ENCODE measurements at regions not wholly inside any gene's neighbourhood (a gene's known extent, or its start where the extent isn't known, plus 50 kb on each side); places are given as distances from the start of the nearest gene placed in this dataset.

DNA sequence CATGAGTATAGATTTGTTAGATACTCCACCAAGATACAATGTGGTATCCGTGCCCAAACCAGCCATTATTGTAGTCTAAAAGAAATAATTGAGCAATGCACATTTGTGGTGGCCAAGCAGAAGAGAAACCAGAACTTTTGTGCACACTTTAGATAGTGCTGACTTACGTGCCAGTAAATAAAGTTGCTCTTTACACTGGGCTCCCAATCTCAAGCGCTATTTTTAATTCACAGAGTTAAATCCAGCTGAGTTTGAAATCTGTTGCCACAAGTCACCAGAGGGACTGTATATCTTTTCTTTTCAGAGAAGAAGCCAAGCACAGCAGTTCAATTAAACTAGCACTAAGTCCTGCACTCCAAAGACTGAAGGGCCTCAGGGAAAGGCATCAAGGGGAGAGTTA, 680.4 kb downstream of the TDRD15 start:
- no peak overlapping the region for H3K27ac Mint-ChIP-seq
- DNase-seq (ENCODE audit: low spot score) (no peak), ATAC-seq (no peak)
- no peaks in the 10 kb centered on the region for H3K27me3 Mint-ChIP-seq (ENCODE audit: low read depth)
- ChIA-PET POLR2A (no interaction called here), CTCF (interaction anchor here (0.6 kb wide), 1 partner anchor 1153 kb away, joined by 3 read pairs; no protein-coding TSS in a partner anchor)
- TF ChIP-seq, protein P1, sequence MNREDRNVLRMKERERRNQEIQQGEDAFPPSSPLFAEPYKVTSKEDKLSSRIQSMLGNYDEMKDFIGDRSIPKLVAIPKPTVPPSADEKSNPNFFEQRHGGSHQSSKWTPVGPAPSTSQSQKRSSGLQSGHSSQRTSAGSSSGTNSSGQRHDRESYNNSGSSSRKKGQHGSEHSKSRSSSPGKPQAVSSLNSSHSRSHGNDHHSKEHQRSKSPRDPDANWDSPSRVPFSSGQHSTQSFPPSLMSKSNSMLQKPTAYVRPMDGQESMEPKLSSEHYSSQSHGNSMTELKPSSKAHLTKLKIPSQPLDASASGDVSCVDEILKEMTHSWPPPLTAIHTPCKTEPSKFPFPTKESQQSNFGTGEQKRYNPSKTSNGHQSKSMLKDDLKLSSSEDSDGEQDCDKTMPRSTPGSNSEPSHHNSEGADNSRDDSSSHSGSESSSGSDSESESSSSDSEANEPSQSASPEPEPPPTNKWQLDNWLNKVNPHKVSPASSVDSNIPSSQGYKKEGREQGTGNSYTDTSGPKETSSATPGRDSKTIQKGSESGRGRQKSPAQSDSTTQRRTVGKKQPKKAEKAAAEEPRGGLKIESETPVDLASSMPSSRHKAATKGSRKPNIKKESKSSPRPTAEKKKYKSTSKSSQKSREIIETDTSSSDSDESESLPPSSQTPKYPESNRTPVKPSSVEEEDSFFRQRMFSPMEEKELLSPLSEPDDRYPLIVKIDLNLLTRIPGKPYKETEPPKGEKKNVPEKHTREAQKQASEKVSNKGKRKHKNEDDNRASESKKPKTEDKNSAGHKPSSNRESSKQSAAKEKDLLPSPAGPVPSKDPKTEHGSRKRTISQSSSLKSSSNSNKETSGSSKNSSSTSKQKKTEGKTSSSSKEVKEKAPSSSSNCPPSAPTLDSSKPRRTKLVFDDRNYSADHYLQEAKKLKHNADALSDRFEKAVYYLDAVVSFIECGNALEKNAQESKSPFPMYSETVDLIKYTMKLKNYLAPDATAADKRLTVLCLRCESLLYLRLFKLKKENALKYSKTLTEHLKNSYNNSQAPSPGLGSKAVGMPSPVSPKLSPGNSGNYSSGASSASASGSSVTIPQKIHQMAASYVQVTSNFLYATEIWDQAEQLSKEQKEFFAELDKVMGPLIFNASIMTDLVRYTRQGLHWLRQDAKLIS (CRISPR knock-in tag; IDR thresholded peaks at IDR 0.05; ENCODE audit: borderline replicate concordance): no peak
- TF ChIP-seq ZNF317 (CRISPR knock-in tag; IDR thresholded peaks at IDR 0.05; ENCODE audit: borderline replicate concordance, low read depth) (no peak), ZBTB21 (CRISPR knock-in tag; IDR thresholded peaks at IDR 0.05; ENCODE audit: borderline replicate concordance) (no peak), IRF2 (CRISPR knock-in tag; IDR thresholded peaks at IDR 0.05; ENCODE audit: borderline replicate concordance, low read depth) (no peak), SOX15 (CRISPR knock-in tag; IDR thresholded peaks at IDR 0.05) (no peak), SP1 (CRISPR knock-in tag; conservative IDR thresholded peaks at IDR 0.05) (no peak), PRRX2 (CRISPR knock-in tag; IDR thresholded peaks at IDR 0.05) (no peak), KAT7 (CRISPR knock-in tag; IDR thresholded peaks at IDR 0.05; ENCODE audit: borderline replicate concordance) (no peak)
- TF ChIP-seq, protein P2, sequence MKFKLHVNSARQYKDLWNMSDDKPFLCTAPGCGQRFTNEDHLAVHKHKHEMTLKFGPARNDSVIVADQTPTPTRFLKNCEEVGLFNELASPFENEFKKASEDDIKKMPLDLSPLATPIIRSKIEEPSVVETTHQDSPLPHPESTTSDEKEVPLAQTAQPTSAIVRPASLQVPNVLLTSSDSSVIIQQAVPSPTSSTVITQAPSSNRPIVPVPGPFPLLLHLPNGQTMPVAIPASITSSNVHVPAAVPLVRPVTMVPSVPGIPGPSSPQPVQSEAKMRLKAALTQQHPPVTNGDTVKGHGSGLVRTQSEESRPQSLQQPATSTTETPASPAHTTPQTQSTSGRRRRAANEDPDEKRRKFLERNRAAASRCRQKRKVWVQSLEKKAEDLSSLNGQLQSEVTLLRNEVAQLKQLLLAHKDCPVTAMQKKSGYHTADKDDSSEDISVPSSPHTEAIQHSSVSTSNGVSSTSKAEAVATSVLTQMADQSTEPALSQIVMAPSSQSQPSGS (CRISPR knock-in tag; IDR thresholded peaks at IDR 0.05; ENCODE audit: borderline replicate concordance, low read depth): no peak
- TF ChIP-seq, protein P3, sequence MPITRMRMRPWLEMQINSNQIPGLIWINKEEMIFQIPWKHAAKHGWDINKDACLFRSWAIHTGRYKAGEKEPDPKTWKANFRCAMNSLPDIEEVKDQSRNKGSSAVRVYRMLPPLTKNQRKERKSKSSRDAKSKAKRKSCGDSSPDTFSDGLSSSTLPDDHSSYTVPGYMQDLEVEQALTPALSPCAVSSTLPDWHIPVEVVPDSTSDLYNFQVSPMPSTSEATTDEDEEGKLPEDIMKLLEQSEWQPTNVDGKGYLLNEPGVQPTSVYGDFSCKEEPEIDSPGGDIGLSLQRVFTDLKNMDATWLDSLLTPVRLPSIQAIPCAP (CRISPR knock-in tag; IDR thresholded peaks at IDR 0.05): no peak
- TF ChIP-seq, protein P4, sequence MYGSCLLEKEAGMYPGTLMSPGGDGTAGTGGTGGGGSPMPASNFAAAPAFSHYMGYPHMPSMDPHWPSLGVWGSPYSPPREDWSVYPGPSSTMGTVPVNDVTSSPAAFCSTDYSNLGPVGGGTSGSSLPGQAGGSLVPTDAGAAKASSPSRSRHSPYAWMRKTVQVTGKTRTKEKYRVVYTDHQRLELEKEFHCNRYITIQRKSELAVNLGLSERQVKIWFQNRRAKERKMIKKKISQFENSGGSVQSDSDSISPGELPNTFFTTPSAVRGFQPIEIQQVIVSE (CRISPR knock-in tag; IDR thresholded peaks at IDR 0.05; ENCODE audit: borderline replicate concordance): no peak
- TF ChIP-seq, protein P5, sequence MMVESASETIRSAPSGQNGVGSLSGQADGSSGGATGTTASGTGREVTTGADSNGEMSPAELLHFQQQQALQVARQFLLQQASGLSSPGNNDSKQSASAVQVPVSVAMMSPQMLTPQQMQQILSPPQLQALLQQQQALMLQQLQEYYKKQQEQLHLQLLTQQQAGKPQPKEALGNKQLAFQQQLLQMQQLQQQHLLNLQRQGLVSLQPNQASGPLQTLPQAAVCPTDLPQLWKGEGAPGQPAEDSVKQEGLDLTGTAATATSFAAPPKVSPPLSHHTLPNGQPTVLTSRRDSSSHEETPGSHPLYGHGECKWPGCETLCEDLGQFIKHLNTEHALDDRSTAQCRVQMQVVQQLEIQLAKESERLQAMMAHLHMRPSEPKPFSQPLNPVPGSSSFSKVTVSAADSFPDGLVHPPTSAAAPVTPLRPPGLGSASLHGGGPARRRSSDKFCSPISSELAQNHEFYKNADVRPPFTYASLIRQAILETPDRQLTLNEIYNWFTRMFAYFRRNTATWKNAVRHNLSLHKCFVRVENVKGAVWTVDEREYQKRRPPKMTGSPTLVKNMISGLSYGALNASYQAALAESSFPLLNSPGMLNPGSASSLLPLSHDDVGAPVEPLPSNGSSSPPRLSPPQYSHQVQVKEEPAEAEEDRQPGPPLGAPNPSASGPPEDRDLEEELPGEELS (CRISPR knock-in tag; IDR thresholded peaks at IDR 0.05): no peak
- TF ChIP-seq, protein P6, sequence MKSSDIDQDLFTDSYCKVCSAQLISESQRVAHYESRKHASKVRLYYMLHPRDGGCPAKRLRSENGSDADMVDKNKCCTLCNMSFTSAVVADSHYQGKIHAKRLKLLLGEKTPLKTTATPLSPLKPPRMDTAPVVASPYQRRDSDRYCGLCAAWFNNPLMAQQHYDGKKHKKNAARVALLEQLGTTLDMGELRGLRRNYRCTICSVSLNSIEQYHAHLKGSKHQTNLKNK (CRISPR knock-in tag; IDR thresholded peaks at IDR 0.05): no peak
- TF ChIP-seq, protein P7, sequence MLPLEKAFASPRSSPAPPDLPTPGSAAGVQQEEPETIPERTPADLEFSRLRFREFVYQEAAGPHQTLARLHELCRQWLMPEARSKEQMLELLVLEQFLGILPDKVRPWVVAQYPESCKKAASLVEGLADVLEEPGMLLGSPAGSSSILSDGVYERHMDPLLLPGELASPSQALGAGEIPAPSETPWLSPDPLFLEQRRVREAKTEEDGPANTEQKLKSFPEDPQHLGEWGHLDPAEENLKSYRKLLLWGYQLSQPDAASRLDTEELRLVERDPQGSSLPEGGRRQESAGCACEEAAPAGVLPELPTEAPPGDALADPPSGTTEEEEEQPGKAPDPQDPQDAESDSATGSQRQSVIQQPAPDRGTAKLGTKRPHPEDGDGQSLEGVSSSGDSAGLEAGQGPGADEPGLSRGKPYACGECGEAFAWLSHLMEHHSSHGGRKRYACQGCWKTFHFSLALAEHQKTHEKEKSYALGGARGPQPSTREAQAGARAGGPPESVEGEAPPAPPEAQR (CRISPR knock-in tag; IDR thresholded peaks at IDR 0.05): no peak
- TF ChIP-seq, protein P8, sequence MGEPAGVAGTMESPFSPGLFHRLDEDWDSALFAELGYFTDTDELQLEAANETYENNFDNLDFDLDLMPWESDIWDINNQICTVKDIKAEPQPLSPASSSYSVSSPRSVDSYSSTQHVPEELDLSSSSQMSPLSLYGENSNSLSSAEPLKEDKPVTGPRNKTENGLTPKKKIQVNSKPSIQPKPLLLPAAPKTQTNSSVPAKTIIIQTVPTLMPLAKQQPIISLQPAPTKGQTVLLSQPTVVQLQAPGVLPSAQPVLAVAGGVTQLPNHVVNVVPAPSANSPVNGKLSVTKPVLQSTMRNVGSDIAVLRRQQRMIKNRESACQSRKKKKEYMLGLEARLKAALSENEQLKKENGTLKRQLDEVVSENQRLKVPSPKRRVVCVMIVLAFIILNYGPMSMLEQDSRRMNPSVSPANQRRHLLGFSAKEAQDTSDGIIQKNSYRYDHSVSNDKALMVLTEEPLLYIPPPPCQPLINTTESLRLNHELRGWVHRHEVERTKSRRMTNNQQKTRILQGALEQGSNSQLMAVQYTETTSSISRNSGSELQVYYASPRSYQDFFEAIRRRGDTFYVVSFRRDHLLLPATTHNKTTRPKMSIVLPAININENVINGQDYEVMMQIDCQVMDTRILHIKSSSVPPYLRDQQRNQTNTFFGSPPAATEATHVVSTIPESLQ (CRISPR knock-in tag; IDR thresholded peaks at IDR 0.05): no peak
- TF ChIP-seq, protein P9, sequence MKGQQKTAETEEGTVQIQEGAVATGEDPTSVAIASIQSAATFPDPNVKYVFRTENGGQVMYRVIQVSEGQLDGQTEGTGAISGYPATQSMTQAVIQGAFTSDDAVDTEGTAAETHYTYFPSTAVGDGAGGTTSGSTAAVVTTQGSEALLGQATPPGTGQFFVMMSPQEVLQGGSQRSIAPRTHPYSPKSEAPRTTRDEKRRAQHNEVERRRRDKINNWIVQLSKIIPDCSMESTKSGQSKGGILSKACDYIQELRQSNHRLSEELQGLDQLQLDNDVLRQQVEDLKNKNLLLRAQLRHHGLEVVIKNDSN (CRISPR knock-in tag; IDR thresholded peaks at IDR 0.05): no peak
- H3K9me3 Mint-ChIP-seq: no peaks in the 10 kb centered on the region
- no peaks in the 10 kb centered on the region for H3K36me3 Mint-ChIP-seq
- no peak overlapping the region for H3K4me3 Mint-ChIP-seq
- H3K4me1 Mint-ChIP-seq: no peaks in the 10 kb centered on the region

Measured in WTC11 (cell line).